Thymus (tissue), 11 donors: ENCODE measurements at regions not wholly inside any gene's neighbourhood (a gene's known extent, or its start where the extent isn't known, plus 50 kb on each side); places are given as distances from the start of the nearest gene placed in this dataset.

Experiments used
- DNase-seq, 9 donors: peaks; one replicate each; pipeline ENCODE4 v3.0.0-alpha.2; 2013; ENCODE audit warnings: low spot score in 9 of 9, low read depth in 6 of 9, missing footprints in 1 of 9
- H3K27ac ChIP-seq, 2 donors: one replicate each; pipeline ENCODE4 v1.5.1; 2013; ENCODE audit warnings: control low read depth in 1 of 2, low read depth in 1 of 2, low read length in 1 of 2, mild to moderate bottlenecking in 1 of 2, moderate library complexity in 1 of 2
- H3K27me3 ChIP-seq, 2 donors: one replicate each; pipeline ENCODE4 v1.5.1; 2013; ENCODE audit warnings: low read length in 1 of 2; ENCODE audit not compliant: control insufficient read depth in 2 of 2, insufficient read depth in 1 of 2
- H3K36me3 ChIP-seq, 2 donors: one replicate each; pipeline ENCODE4 v1.5.1; 2013; ENCODE audit warnings: low read length in 1 of 2, mild to moderate bottlenecking in 1 of 2, moderate library complexity in 1 of 2; ENCODE audit not compliant: control insufficient read depth in 2 of 2, insufficient read depth in 2 of 2
- H3K4me1 ChIP-seq, 2 donors: one replicate each; pipeline ENCODE4 v1.5.1; 2013; ENCODE audit warnings: low read length in 2 of 2; ENCODE audit not compliant: control insufficient read depth in 2 of 2, insufficient read depth in 2 of 2
- H3K4me3 ChIP-seq, 2 donors: one replicate each; pipeline ENCODE4 v1.5.1; 2013; ENCODE audit warnings: low read length in 2 of 2, control low read depth in 1 of 2, mild to moderate bottlenecking in 1 of 2
- H3K9me3 ChIP-seq, 2 donors: one replicate each; pipeline ENCODE4 v1.5.1; 2013; ENCODE audit warnings: low read length in 1 of 2, mild to moderate bottlenecking in 1 of 2; ENCODE audit not compliant: control insufficient read depth in 2 of 2, insufficient read depth in 1 of 2
- WGBS: extraction: QIAGEN DNeasy Blood & Tissue Kit; methylation state at CpG from one replicate; pipeline ENCODE4 v1.1.7; 2013; 5-methylcytosine and 5-hydroxymethylcytosine counted together
- donor health status: healthy.

DNA sequence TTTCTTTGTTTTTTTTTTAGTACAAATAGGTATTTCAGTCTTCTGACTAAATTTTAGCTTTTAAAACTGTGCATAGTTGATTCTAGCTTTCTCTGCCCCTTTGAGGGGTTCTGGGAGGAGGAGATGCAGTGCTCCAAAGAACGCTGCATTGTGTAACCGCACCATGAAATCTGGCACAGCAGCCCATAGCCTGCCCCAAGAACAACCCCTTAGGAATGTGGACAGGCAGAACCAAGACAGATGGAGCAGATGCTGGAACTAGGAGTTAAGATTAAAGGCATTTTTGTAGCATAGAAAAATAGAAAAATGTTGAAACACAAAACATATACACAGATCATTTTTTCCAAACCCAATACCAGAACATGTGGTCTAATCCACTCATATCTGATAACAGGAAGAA lies 187.5 kb downstream of the SCG2 start:
- no peak for DNase-seq
- Histone ChIP-seq H3K4me1 (no peaks in the 10 kb centered on the region), H3K9me3 (no peaks in the 10 kb centered on the region), H3K36me3 (no peaks in the 10 kb centered on the region), H3K4me3 (no peak overlapping the region), H3K27ac (no peak overlapping the region), H3K27me3 (no peaks in the 10 kb centered on the region)
- WGBS, result 86% methylated on average over 2 of the region's 2 CpGs

DNA sequence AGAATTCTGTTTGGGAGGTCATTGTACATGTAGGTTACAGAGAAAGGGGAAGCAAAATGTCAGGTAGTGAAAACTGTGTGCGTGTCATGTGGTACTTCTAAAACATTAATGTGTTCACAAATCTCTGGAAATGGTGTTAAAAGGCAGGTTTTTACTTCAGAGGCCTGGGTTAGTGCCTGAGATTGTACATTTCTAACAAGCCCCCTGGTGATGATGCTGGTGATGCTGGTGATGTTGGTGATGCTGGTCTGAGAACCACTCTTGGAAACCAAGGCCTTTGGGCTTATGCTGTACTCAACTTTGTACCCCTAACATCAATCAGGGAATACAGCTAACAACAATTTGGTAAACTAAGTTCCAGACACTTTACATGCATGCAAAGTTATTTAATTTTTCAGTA lies 187.1 kb downstream of the SCG2 start:
- no peak for DNase-seq
- H3K4me3 ChIP-seq, result no peak overlapping the region
- H3K4me1 ChIP-seq, result no peaks in the 10 kb centered on the region
- no peaks in the 10 kb centered on the region for H3K9me3 ChIP-seq
- WGBS, result 95% methylated on average over 1 of the region's 1 CpG
- no peaks in the 10 kb centered on the region for H3K36me3 ChIP-seq
- no peak overlapping the region for H3K27ac ChIP-seq
- no peaks in the 10 kb centered on the region for H3K27me3 ChIP-seq

DNA sequence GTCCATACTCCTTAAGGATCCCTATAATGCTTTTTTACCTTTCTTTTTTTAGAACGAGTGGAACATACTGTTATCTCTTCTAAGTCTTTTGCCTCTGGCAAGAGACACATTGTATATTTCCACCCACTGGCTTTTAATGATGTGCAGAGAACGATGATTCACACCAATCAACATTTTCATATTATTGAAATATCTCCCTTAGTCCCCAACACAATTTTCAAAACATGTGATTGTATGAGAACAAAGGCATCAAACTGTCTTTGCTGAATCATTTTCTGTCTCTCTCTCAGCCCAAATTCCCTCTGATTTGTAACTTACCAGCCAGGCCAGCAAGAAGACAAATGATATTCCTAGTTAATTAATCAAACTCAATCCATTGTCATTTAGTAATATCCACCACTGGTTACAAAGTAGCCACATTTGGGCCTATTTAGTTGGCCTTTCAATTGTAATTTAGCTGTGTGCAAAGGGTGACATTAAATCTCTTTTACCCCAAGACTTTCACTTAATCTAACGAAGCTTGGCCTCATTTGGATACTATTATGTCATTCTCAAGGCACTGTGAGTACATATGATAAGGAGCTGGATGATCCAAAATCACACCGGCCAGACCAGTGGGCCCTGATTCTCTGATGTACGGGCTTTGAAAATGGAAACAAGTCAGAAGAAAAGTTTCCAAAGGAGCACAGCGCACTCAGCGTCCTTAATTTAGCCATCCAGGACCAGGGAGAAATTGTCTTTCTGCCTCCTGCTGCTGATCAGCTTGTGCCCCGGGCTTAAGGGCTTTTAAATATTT lies 185.1 kb downstream of the SCG2 start:
- Histone ChIP-seq H3K4me3 (no peak overlapping the region), H3K36me3 (no peaks in the 10 kb centered on the region), H3K27me3 (no peaks in the 10 kb centered on the region), H3K27ac (no peak overlapping the region), H3K4me1 (no peaks in the 10 kb centered on the region), H3K9me3 (no peaks in the 10 kb centered on the region)
- WGBS, result 84% methylated on average over 8 of the region's 8 CpGs
- DNase-seq, result no peak

DNA sequence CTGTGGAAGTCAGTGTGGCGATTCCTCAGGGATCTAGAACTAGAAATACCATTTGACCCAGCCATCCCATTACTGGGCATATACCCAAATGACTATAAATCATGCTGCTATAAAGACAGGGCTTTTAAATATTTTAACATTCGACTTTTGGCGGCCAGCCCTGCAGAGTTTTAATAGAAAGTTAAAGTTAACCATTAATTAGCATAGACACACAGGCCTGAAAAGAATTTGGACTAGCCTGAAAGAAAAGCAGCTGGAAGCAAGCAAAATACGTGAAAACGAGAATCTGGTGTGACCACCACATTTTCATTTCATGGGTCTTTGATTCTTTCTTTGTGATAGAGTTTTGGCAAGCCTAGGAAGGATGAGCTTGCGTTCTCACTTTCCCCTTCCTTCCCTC lies 184.0 kb downstream of the SCG2 start:
- no peak overlapping the region for H3K4me3 ChIP-seq
- no peaks in the 10 kb centered on the region for H3K9me3 ChIP-seq
- no peaks in the 10 kb centered on the region for H3K27me3 ChIP-seq
- no peaks in the 10 kb centered on the region for H3K4me1 ChIP-seq
- H3K27ac ChIP-seq, result no peak overlapping the region
- H3K36me3 ChIP-seq, result no peaks in the 10 kb centered on the region
- no peak for DNase-seq
- WGBS, result 85% methylated on average over 6 of the region's 6 CpGs

DNA sequence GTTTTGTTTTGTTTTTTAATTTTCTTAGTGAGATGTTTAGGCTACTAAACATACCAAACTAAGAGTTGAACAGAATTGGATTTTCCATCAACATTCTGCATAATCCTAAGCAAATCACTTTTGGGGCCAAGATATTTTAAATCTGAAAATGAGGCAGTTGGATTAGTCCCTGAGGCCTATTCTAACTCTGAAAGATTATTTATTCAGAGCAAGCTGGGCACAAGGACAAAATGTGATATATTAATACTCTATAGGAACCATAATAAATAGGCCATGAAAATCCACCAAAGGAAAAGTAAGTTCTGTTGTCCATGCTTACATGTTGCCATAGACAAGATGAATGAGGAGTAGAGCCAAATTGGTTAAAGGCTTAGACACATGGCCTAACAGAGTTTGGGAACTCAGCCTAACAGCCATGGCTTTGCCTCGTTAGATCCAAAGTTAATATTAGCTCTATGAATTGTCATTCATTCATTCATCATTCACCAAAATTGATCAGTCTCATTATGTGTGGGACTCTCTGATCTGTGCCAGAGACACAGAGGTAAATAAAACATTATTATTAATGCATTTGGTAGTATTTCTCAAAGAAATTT lies 183.5 kb downstream of the SCG2 start:
- 86% methylated on average over 1 of the region's 1 CpG for WGBS
- Histone ChIP-seq H3K36me3 (no peaks in the 10 kb centered on the region), H3K27me3 (no peaks in the 10 kb centered on the region), H3K27ac (no peak overlapping the region), H3K4me1 (no peaks in the 10 kb centered on the region), H3K4me3 (no peak overlapping the region), H3K9me3 (no peaks in the 10 kb centered on the region)
- DNase-seq, result no peak

DNA sequence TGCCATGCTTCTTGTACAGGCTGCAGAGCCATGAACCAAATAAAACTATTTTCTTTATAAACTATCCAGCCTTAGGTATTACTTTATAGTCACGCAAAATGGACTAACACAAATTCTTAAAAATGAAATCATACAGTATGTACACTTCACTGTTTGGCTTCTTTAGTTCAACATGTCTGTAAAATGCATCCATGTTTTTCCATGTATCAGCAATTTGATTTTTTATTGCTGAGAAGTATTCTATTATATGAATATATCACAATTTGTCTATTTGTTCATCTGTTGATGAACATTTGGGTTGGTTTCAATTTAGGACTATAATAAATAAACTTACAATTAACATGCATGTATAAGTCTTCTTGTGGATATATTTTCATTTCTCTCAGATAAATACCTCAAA lies 182.1 kb downstream of the SCG2 start:
- no peak for DNase-seq
- whole genome bisulfite sequencing, result 97% methylated on average over 1 of the region's 1 CpG

DNA sequence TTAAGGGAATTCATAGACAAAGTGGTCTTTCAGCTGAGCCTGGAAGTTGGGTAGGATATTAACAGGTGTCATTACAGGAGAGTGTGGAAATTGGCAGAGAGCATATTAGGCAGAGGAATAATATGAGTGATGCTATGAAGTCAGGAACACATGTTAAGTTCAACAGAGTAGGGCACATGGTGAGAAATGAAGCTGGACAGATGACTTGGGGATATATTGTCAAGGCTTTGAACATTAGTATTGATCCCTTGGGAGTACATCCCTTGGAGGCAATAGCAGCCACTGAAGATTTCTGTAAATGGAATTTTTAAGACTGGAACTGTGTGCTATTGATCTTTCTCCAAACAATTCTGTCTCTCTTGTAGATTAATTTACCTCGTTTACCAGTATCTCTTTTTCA lies 170.7 kb downstream of the SCG2 start:
- WGBS, result 80% methylated on average over 1 of the region's 1 CpG
- H3K4me1 ChIP-seq, result no peaks in the 10 kb centered on the region

More for the DNA sequence above, 182.1 kb downstream of the SCG2 start:
- Histone ChIP-seq H3K9me3 (no peaks in the 10 kb centered on the region), H3K27ac (no peak overlapping the region), H3K4me3 (no peak overlapping the region), H3K36me3 (no peaks in the 10 kb centered on the region), H3K4me1 (no peaks in the 10 kb centered on the region), H3K27me3 (no peaks in the 10 kb centered on the region)

DNA sequence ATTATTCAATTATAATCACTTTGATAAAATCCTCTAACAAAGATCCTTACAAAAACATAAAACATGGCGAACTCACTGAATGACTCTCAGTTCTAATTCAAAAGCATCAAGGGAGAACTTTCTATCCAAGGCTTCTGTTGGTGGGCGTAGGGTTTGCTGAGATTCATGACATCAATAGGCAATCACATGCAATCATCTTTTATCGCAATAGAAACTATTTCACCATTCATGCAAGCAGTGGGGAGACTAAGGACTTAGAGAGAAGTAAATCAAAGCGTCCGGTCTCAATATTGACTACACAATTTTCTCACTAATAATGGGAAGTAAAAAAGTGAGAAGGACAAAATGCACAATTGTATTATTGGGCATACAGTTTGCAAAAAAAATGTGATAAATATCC lies 168.7 kb downstream of the SCG2 start:
- Histone ChIP-seq H3K27ac (no peak overlapping the region), H3K36me3 (no peaks in the 10 kb centered on the region), H3K4me1 (no peaks in the 10 kb centered on the region), H3K9me3 (no peaks in the 10 kb centered on the region), H3K27me3 (no peaks in the 10 kb centered on the region), H3K4me3 (no peak overlapping the region)
- 75% methylated on average over 5 of the region's 5 CpGs for WGBS
- DNase-seq, result no peak

More for the DNA sequence above, 170.7 kb downstream of the SCG2 start:
- Histone ChIP-seq H3K9me3 (no peaks in the 10 kb centered on the region), H3K27ac (no peak overlapping the region), H3K27me3 (no peaks in the 10 kb centered on the region), H3K4me3 (no peak overlapping the region), H3K36me3 (no peaks in the 10 kb centered on the region)
- DNase-seq, result no peak

DNA sequence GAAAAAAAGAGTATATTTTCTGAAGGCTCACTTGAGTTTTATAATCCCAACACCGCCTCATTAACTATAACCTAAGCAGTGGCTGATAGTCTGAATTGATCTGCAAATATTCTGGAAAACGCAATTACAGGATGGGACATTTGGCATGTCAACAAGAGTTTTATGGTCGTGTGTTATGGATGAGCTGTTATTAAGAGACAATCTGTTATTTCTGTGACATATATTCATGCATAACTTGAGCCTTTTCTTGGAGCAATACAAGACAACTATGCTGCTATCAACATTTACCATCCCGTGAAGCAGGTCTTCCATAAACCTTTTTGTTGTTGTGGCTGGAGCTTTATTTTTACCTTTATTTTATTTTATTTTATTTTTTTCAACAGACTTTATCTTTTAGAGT lies 164.4 kb downstream of the SCG2 start:
- H3K36me3 ChIP-seq, result no peaks in the 10 kb centered on the region
- no peaks in the 10 kb centered on the region for H3K27me3 ChIP-seq
- 88% methylated on average over 4 of the region's 4 CpGs for WGBS
- no peaks in the 10 kb centered on the region for H3K9me3 ChIP-seq
- DNase-seq, result no peak
- no peak overlapping the region for H3K27ac ChIP-seq
- no peaks in the 10 kb centered on the region for H3K4me1 ChIP-seq
- no peak overlapping the region for H3K4me3 ChIP-seq
